ENCODE measurements at regions not wholly inside any gene's neighbourhood (a gene's known extent, or its start where the extent isn't known, plus 50 kb on each side); places are given as distances from the start of the nearest gene placed in this dataset.

GRCh38 chr20:47859278-47859677, 74.0 kb upstream of the SULF2 start:
- TF ChIP-seq NFIC (IDR thresholded peaks at IDR 0.05) (no peak), USF1 (IDR thresholded peaks at IDR 0.05) (no peak), REST (IDR thresholded peaks at IDR 0.05; ENCODE audit: low read depth) (no peak), RAD21 (IDR thresholded peaks at IDR 0.05; ENCODE audit: low read depth) (no peak), MAX (IDR thresholded peaks at IDR 0.05) (no peak), ZBTB7A (IDR thresholded peaks at IDR 0.05; ENCODE audit: low read depth) (no peak), CREB1 (IDR thresholded peaks at IDR 0.05; ENCODE audit: low read depth) (no peak), CEBPB (IDR thresholded peaks at IDR 0.05) (no peak), TAF1 (IDR thresholded peaks at IDR 0.05; ENCODE audit: low read depth) (no peak), TEAD4 (IDR thresholded peaks at IDR 0.05) (no peak), EGR1 (IDR thresholded peaks at IDR 0.05) (no peak), EP300 (IDR thresholded peaks at IDR 0.05; ENCODE audit: borderline replicate concordance) (no peak), FOXM1 (IDR thresholded peaks at IDR 0.05; ENCODE audit: borderline replicate concordance, low read depth) (no peak), YY1 (IDR thresholded peaks at IDR 0.05; ENCODE audit: low read depth) (no peak), TCF12 (IDR thresholded peaks at IDR 0.05; ENCODE audit: low read depth) (no peak)

GRCh38 chr20:47857569-47858464, 72.5 kb upstream of the SULF2 start:
- TF ChIP-seq TCF12 (IDR thresholded peaks at IDR 0.05; ENCODE audit: low read depth) = no peak
- TF ChIP-seq NFIC (IDR thresholded peaks at IDR 0.05) = no peak
- TF ChIP-seq MAX (IDR thresholded peaks at IDR 0.05) = no peak
- TF ChIP-seq REST (IDR thresholded peaks at IDR 0.05; ENCODE audit: low read depth) = no peak
- no peak for TF ChIP-seq ZBTB7A (IDR thresholded peaks at IDR 0.05; ENCODE audit: low read depth)
- TF ChIP-seq RAD21 (IDR thresholded peaks at IDR 0.05; ENCODE audit: low read depth) = no peak
- TF ChIP-seq CEBPB (IDR thresholded peaks at IDR 0.05) = no peak
- no peak for TF ChIP-seq TAF1 (IDR thresholded peaks at IDR 0.05; ENCODE audit: low read depth)
- no peak for TF ChIP-seq EGR1 (IDR thresholded peaks at IDR 0.05)
- no peak for TF ChIP-seq CREB1 (IDR thresholded peaks at IDR 0.05; ENCODE audit: low read depth)
- no peak for TF ChIP-seq EP300 (IDR thresholded peaks at IDR 0.05; ENCODE audit: borderline replicate concordance)
- TF ChIP-seq FOXM1 (IDR thresholded peaks at IDR 0.05; ENCODE audit: borderline replicate concordance, low read depth) = no peak
- TF ChIP-seq YY1 (IDR thresholded peaks at IDR 0.05; ENCODE audit: low read depth) = no peak
- no peak for TF ChIP-seq USF1 (IDR thresholded peaks at IDR 0.05)
- TF ChIP-seq TEAD4 (IDR thresholded peaks at IDR 0.05) = no peak

GRCh38 chr20:47857187-47857568, 71.9 kb upstream of the SULF2 start:
- TF ChIP-seq TAF1 (IDR thresholded peaks at IDR 0.05; ENCODE audit: low read depth) (no peak), EGR1 (IDR thresholded peaks at IDR 0.05) (no peak), USF1 (IDR thresholded peaks at IDR 0.05) (no peak), RAD21 (IDR thresholded peaks at IDR 0.05; ENCODE audit: low read depth) (no peak), ZBTB7A (IDR thresholded peaks at IDR 0.05; ENCODE audit: low read depth) (no peak), TCF12 (IDR thresholded peaks at IDR 0.05; ENCODE audit: low read depth) (no peak), NFIC (IDR thresholded peaks at IDR 0.05) (no peak), FOXM1 (IDR thresholded peaks at IDR 0.05; ENCODE audit: borderline replicate concordance, low read depth) (no peak), TEAD4 (IDR thresholded peaks at IDR 0.05) (no peak)

- no peak for TF ChIP-seq NFIC (IDR thresholded peaks at IDR 0.05)
- no peak for TF ChIP-seq CEBPB (IDR thresholded peaks at IDR 0.05)
- TF ChIP-seq MAX (IDR thresholded peaks at IDR 0.05) = no peak
- no peak for TF ChIP-seq YY1 (IDR thresholded peaks at IDR 0.05; ENCODE audit: low read depth)
- no peak for TF ChIP-seq REST (IDR thresholded peaks at IDR 0.05; ENCODE audit: low read depth)
- TF ChIP-seq ZBTB7A (IDR thresholded peaks at IDR 0.05; ENCODE audit: low read depth) = no peak
- TF ChIP-seq FOXM1 (IDR thresholded peaks at IDR 0.05; ENCODE audit: borderline replicate concordance, low read depth) = no peak
- no peak for TF ChIP-seq TCF12 (IDR thresholded peaks at IDR 0.05; ENCODE audit: low read depth)
- no peak for TF ChIP-seq TEAD4 (IDR thresholded peaks at IDR 0.05)
- no peak for TF ChIP-seq EGR1 (IDR thresholded peaks at IDR 0.05)
- no peak for TF ChIP-seq CREB1 (IDR thresholded peaks at IDR 0.05; ENCODE audit: low read depth)
- no peak for TF ChIP-seq RAD21 (IDR thresholded peaks at IDR 0.05; ENCODE audit: low read depth)
- no peak for TF ChIP-seq EP300 (IDR thresholded peaks at IDR 0.05; ENCODE audit: borderline replicate concordance)
- TF ChIP-seq USF1 (IDR thresholded peaks at IDR 0.05) = no peak
- no peak for TF ChIP-seq TAF1 (IDR thresholded peaks at IDR 0.05; ENCODE audit: low read depth)
These were observed 70.5 kb upstream of the SULF2 start for GRCh38 chr20:47855799-47856198.

All from Ishikawa (cell line).